ENCODE measurements at regions not wholly inside any gene's neighbourhood (a gene's known extent, or its start where the extent isn't known, plus 50 kb on each side); places are given as distances from the start of the nearest gene placed in this dataset.

- H3K4me3 ChIP-seq, result no peak overlapping the region
- H3K4me1 ChIP-seq, result no peaks in the 10 kb centered on the region
- no peak overlapping the region for H3K27ac ChIP-seq
- H3K36me3 ChIP-seq, result no peaks in the 10 kb centered on the region
- no peak for DNase-seq
- TF ChIP-seq CTCF (IDR thresholded peaks at IDR 0.05) (no peak), POLR2A (IDR thresholded peaks at IDR 0.05) (no peak)
- no peaks in the 10 kb centered on the region for H3K9me3 ChIP-seq
- intact Hi-C loops (cut with DNase I; ENCODE audit: low total_unique reads), result no loop called here
- no peaks in the 10 kb centered on the region for H3K27me3 ChIP-seq
These were observed 208.3 kb upstream of the SERP2 start for GRCh38 chr13:44165221-44165888.

- no peak overlapping the region for H3K4me3 ChIP-seq
- no peaks in the 10 kb centered on the region for H3K4me1 ChIP-seq
- TF ChIP-seq POLR2A (IDR thresholded peaks at IDR 0.05) (no peak), CTCF (IDR thresholded peaks at IDR 0.05) (no peak)
- no peaks in the 10 kb centered on the region for H3K27me3 ChIP-seq
- intact Hi-C loops (cut with DNase I; ENCODE audit: low total_unique reads), result no loop called here
- DNase-seq, result no peak
- H3K36me3 ChIP-seq, result no peaks in the 10 kb centered on the region
- H3K9me3 ChIP-seq, result no peaks in the 10 kb centered on the region
- no peak overlapping the region for H3K27ac ChIP-seq
These were observed 207.6 kb upstream of the SERP2 start for GRCh38 chr13:44165889-44166496.

- Histone ChIP-seq H3K27me3 (no peaks in the 10 kb centered on the region), H3K9me3 (no peaks in the 10 kb centered on the region), H3K4me3 (no peak overlapping the region), H3K4me1 (no peaks in the 10 kb centered on the region), H3K36me3 (no peaks in the 10 kb centered on the region), H3K27ac (no peak overlapping the region)
- intact Hi-C loops (cut with DNase I; ENCODE audit: low total_unique reads), result no loop called here
- no peak for DNase-seq
- TF ChIP-seq CTCF (IDR thresholded peaks at IDR 0.05) (no peak), POLR2A (IDR thresholded peaks at IDR 0.05) (no peak)
These were observed 204.4 kb upstream of the SERP2 start for GRCh38 chr13:44169018-44169911.

GRCh38 chr13:44170731-44171130, 202.9 kb upstream of the SERP2 start:
- DNase-seq, result no peak
- no peak for TF ChIP-seq CTCF (IDR thresholded peaks at IDR 0.05)
- TF ChIP-seq POLR2A (IDR thresholded peaks at IDR 0.05), result no peak
- no peaks in the 10 kb centered on the region for H3K27me3 ChIP-seq
- intact Hi-C loops (cut with DNase I; ENCODE audit: low total_unique reads), result no loop called here
- H3K4me1 ChIP-seq, result peaks cover 0 to 11% of the 10 kb centered on the region in 2 donors
- no peak overlapping the region for H3K4me3 ChIP-seq
- no peak overlapping the region for H3K27ac ChIP-seq
- no peaks in the 10 kb centered on the region for H3K36me3 ChIP-seq
- no peaks in the 10 kb centered on the region for H3K9me3 ChIP-seq

GRCh38 chr13:44171156-44171555, 202.5 kb upstream of the SERP2 start:
- Histone ChIP-seq H3K9me3 (no peaks in the 10 kb centered on the region), H3K27ac (no peak overlapping the region), H3K4me3 (no peak overlapping the region), H3K36me3 (no peaks in the 10 kb centered on the region), H3K27me3 (no peaks in the 10 kb centered on the region), H3K4me1 (peaks cover 0 to 11% of the 10 kb centered on the region in 2 donors)
- no peak for DNase-seq
- intact Hi-C loops (cut with DNase I; ENCODE audit: low total_unique reads), result no loop called here
- TF ChIP-seq POLR2A (IDR thresholded peaks at IDR 0.05), result no peak
- no peak for TF ChIP-seq CTCF (IDR thresholded peaks at IDR 0.05)

Measured in uterus (tissue), 3 donors.